Suppressor macrophage treated with lipopolysaccharide for 1 hour (primary cell): ENCODE measurements at regions not wholly inside any gene's neighbourhood (a gene's known extent, or its start where the extent isn't known, plus 50 kb on each side); places are given as distances from the start of the nearest gene placed in this dataset.
"Not testable (repeated sequence)": the region's sequence is repeated elsewhere in the genome, so short reads cannot be mapped to it uniquely, and the experiment has no call there.

ENCODE experiments used
- DNase-seq, 3 donors: peaks; one replicate each; pipeline ENCODE4 v3.0.0-alpha.2; 2020 to 2022

DNA sequence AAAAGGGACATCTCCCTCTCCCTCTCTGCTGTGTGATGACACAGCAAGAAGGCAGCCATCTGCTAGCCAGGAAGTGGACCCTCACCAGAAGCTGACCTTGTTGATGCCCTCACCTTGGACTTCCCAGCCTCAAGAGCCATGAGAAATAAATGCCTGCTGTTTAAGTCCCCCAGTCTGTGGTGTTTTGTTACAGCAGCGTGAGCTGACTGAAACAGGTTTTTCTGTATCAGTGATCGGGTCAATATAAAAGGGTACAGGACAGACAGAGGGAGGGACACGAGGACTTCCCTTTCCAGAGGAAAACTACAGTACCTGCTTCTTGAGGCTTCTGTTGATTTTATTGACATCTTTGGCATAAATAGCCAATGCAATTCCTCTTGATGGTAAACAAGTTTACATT is 510.3 kb upstream of the CHAC2 start:
- DNase-seq = no peak

DNA sequence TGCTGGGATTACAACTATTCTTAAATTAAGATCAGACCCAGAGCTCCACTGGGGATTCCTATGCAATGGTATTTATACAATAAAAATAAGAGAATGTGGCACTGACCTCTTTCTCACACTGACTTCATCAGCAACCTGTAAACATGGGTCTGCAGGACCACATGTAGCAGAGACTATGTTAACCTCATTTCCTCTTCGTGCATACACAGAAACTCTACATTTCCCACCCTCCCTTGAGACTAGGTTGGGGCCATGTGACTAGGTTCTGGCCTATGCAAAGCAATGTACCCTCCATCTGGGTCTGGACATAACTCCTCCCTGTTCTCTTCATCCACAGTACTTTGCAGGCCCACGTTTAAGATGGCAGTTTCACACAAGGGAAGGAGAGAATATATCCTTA is 514.4 kb upstream of the CHAC2 start:
- DNase-seq = no peak

DNA sequence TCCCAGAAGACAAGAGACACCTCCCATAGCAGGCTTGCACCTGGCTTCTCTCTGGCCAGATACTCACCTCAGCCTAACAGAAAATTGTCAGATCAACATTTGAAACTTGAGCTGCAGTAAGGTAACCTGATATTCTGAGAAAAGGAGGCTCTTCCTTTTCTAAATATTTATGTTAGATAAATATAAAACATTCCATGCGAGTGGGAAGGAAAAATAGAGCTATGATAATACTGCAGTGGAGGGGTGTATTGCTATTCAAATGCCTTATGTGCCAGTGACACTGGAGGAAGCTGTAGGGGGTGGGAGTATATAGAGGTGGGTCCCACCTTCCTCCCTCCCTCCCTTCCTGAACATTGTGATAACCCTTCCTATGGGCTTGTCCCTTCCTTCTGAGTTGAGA is 515.5 kb upstream of the CHAC2 start:
- DNase-seq = no peak

DNA sequence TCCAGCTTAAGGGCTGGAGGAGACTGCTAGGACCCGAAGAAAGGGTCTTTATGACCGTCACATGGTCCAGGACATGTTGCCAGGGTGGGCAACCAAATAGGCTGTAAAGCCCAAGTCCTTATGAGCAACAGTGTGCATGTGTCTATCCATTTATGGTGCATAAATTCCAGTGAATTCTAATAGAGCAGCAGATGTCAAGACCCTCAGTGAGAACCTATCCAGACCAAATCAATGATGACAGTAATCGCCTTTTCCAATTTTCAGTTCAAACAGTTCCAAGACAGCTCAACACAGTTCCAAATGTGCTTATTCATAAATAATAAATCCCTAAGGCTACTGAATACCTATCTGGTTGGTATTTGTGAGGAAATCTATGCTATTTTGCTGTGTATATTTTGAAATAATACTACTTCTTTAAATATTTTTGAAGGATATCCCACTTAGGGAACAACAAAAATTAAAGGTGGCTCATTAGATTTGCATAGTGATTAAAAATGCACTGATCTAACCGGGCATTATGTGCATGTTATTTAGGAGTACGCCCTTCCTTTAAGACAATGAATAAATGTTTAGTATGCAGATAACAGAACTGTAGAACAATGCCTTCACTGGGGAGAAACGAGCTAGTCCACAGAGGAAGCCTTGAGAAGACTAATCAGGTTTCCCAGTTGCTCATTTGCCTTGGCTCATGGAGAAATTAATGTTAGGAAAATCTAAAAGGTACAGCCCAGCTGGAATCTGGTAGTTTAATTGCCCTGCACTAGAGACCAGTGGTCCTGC is 519.5 kb upstream of the CHAC2 start:
- no peak for DNase-seq

DNA sequence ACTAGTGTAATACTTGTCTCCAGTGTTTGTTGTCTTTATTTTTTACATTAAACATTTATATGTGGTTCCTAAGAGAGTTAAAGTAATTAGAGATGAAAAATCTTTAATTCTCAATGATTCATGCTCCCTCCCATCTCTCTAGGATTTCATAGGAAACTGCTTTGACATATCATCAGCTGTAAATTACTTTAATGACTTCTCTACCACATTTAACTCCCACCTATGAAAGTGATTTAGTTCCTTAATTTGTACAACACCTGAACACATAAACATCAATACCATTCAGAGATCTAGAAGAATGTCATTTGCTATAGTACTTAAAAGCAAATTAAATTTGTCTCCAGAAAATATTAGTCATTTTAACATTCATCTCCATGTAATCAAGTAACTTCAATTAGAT is 524.2 kb upstream of the CHAC2 start:
- no peak for DNase-seq

DNA sequence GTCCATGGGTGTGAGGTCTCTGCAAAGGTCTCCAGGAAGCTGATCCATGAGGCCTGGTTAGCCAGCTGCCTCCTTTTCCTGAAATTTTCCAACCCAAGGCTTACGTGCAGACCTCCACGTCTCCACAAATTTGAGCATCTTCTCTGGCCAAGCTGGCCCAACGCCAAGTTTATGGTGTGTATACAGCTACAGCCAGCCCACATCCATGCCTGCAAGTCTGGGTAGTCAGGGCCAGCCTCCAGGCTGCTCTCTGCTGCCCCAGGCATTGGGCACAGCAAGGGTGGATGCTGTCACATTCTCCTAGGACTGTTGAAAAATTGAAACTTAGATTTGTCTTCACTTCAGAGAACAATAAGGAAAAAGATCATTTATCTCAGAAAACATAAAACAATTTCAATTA is 525.5 kb upstream of the CHAC2 start:
- no peak for DNase-seq

DNA sequence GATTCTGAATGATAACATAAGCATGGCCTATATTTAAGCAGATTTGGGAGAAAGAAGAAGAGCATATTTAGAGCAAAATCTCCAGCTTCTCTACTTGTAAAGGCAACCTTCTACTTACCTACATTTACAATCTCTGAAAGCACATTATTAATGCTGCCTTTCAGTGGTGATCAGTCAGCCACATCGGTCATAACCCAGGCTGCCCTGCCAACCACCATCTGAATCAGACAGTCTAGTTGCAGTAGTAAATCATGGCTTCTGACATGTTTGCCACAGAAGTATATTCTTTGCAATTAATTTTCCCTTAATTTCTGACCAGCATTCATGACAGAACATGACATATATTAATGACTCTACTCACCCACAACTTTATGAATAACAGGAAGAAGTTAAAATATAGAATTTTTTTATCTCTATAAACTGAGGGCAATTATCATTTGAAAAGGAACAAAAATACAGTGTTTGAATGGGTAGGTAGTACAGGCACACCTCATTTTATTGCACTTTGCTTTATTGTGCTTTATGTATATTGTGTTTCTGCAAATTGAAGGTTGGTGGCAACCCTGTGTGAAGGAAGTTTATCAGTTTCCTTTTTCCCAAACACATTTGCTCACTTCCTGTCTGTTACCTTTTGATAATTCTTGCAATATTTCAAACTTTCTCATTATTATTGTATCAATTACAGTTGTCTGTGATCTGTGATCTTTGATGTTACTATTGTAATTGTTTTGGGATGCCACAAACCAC is 531.6 kb upstream of the CHAC2 start:
- DNase-seq = no peak

DNA sequence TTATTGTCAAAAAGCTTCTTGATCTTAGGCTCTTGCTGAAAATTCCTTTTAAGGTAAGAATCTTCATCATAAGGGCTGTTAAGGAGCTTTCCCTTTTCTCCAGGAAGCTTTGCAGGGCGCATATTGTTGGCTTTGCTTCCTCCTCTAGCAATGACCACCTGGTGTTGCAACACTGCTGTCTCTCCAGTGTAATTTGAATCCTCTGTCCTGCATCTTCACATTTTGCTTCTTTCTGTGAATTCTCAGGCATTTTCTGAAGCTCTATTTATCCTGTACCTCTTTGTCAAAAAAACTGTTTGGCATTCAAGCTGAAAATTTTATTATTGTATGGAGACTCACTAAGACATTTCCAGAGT is 533.1 kb upstream of the CHAC2 start:
- no peak for DNase-seq

DNA sequence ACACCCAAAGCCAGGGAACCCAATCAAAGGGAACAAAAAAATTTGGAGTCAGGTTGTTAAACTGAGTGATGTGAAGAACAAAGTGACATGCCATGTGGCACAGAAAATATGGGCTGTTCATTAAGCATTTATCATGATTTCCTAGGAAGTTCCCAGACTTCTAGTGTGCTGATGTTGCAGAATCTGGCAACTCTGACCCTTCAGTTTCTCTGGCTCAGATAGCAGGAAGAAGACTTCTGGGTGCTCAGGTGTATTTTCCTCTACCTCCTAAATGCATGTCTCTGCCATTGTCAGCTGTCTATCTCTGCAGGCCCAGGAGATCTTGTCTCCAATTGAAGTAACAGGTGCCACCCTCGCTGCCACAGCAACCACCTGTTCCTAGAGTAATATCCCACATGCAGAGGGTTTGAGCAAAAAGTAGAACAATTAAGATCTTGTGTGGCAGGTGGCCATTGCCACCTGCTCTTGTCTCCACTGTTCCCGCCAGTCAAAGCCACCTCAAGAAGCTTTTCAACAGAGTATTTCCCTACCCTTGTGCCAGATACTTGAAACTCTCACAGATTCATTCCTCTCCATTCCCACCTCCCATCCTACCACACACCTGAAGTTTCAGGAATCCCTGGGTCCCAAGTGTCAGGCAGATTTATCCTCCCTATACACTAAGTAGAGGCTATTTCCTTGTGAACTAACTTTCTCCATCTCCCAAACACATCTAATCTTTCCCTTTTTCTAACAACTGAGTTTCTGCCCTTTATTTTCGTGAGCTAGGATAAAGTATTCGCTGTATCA is 533.7 kb upstream of the CHAC2 start:
- no peak for DNase-seq

DNA sequence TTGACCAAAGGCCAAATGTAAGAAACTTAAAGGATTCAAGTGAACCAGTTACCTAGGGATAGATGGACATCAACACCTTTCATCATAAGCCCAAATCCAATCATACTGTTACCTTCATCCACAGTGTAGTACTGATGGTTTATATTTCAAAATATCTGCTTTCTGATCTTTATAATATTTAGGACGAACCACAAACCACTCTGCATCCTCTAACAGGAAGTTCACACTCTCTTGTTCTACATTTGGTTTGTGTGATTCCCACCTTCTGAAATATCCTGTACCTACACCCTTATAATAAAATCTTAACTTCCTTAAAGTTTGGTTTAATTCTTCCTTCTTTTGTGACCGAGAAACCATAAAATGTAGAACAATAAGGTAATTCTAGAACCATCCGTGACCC is 535.7 kb upstream of the CHAC2 start:
- DNase-seq = no peak

DNA sequence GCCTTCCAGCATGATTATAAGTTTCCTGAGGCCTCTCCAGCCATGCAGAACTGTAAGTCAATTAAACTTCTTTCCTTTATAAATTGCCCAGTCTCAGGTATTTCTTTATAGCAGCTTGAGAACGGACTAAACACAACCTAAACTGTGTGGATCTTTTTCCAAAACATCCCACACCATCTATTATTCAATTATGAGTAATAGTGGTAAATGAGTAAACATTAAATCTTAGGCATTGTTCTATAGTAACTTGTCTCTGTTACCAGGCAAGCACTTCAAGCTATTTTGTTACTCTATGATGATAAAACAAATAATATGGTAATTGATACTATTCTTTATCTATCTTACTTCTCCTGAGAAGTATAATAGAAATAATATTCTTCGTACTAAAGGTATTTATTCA is 536.9 kb upstream of the CHAC2 start:
- DNase-seq = no peak

DNA sequence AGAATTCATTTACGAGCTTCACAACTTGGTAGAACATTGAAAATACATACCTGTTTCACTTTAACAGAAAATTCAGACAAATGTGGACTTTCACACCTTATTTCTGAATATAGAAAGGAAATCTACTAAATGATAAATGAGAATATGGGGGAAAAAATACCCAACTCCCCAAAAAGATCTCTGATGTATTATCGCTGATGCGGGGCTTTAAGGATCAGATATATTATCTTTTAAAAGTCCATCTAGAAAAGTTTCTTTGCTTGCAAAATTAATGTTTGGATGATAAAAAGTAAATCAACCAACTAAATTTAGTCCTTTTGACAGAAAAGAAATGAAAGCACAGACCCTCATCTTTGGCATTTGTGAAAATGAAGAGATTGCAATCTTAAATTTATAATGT is 540.1 kb upstream of the CHAC2 start:
- DNase-seq = no peak

DNA sequence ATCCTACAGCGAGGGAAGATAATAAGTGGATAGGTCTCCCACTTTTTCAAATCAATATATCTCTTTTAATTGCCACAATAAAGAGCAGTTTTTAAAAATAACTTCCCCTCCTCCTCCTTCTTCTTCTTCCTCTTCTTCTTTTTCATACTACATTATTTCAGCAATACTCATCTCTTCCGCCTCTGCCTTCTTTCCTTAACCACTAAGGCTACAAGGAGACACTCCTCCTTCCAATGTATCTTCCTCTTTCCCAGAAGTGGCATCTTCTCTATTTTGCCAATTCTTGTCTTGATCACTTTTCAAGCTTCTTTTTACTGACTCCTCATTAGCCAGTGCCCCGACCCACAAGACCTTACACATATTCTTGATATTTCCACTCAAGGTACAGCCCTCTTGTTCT is 546.6 kb upstream of the CHAC2 start:
- DNase-seq = peak in 2 of 3 donors; percentile 33 to 45

DNA sequence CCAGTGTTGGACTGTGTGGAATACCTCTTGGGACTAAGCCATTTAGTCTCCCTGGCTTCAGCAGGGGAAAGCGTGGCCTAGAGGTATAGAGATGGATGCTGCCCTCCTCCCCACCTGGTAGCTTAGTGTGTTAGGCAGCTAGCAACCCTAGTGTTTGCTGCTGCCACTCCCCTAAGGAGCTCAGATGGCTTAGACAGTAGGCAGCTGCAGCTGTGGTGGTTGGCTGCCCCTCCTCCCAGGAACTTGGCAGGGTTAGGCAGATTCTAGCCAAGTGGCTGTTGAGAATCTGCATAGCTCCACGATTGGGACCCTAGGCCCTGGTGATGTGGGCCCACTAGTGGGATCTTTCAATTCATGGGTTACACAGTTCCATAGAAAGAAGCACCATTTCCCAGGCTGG is 550.4 kb upstream of the CHAC2 start:
- no peak for DNase-seq

DNA sequence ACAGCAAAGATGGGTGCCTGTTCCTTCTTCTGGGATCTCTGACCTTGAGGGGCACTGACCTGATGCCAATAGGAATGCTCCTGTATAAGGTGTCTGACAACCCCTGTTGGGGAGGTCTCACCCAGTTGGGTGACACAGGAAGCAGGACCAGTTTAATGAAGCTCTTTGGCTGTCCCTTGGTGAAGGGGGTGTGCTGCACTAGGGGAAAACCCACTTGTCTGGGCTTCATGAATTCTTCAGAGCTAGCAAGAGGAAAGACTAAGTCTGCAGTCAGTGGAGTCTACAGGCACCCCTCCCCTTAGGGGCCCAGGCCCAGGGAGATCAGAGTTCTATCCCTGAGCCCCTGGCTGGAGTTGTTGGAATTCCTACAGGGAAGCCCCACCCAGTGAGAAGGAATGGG is 550.8 kb upstream of the CHAC2 start:
- no peak for DNase-seq

DNA sequence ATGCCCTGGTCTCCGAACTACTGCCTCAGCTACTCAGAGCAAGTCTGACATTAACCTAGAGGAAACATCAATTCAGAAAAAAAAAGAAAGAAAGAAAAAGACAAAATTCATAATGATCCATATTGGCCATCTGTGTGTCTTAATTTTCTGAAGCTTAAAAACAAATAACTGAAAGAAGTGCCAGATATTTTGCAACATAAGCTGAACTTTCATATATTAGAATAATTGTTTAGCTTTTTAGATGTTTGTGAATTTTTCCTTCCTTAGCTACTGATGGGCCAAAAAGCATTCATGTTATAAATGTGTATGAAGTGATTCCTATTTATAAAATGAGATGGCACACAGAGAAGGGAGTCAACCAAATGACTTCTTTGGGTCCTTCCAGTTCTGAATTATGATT is 555.0 kb upstream of the CHAC2 start:
- DNase-seq = no peak

DNA sequence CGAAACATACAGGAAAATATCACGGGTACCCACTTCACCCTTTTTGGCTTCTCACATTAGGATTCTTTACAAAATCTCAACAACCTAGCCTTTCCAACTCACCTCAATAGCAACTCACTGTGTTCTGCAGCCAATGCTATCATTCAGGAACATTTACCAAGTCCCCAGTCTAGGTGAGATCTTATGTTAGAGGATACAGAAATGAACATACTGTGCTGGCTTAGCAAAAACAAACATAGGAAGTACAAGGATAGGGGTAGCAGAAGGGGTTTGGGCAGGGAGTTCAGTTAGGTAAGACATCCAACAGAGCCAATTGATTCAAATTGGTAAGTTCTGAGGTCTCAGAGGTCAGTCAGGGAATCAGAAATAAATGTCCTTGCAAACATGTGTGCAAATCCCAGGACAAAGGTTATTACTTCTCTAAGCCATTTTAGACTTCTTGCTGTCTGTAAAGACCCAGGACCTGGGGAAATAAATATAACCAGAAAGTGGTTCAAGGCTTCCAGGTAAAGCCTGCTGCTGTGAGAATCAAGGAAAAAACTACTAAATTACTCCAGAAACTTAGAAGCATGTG is 556.3 kb upstream of the CHAC2 start:
- no peak for DNase-seq

DNA sequence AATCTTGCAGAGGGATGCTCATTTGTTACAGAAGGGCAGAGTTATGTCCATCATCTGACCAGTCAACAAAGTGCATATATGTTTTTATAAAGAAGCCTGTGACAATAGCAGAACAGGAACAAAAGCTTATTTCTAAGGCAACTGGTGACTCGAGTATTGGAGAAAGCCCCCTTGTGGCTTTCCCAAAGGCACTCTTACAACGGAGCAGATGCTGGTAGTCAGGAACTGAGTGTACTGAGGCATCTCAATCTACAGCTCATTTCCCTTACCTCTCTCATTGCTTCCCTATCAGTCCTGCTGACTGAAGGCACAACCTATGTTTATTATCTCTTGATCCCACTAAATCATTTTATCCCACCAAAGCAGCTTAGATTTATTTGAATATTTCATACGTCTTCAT is 557.1 kb upstream of the CHAC2 start:
- DNase-seq = no peak

DNA sequence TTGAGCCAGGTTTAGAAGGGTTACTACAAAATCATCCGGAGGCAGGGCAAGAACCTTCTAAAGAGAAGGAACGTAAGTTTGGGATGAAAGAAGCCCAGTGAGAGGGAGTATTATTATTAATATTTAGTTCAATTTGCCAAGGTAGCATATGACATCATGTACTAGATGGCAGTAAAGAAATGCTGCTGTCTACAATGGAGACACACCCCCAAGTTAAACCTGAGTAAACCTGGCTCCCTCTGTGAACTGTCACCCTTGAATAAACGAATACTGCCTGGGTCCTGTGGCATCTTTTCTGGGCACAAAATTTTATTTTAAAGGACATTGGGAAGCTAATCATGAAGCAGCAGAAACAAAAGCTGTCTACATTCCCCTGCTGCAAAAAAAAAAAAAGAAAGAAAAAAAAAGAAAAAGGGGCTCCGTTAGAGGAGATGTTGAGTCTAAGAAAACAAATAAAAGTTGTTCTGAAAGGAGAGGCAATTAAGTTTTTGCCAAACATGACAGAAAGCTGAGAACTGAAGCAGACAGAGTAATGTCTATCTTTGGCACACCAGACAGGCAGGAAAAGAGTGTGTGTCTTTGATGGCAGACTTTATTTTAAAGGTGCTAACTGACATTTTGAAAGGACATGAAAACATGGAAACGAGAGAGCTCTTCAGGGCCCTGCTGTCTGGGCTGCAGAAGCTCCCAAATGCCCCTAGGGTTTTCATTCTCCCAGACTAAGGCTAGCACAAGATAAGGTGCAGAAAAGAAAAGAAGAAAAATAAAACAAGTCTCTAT is 557.7 kb upstream of the CHAC2 start:
- DNase-seq = no peak

DNA sequence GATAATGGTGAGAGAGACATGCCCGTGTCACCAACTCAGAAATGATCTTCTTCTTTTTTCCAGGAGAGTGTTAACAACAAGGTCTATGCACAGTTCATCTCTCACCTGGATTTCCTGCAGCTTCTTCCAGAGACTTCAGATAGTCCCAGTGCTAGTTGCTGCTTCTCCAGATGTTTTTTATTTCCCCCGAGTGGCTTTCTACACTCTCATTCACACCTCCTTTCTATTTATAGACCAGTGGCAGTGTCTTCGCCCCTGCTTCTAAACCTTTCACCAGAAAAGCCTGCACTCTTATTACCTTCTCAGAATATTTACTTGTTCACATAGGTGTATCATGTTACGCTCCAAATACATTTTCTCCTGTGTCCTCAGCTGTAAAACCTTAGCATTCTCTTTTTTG is 558.8 kb upstream of the CHAC2 start:
- DNase-seq = no peak

DNA sequence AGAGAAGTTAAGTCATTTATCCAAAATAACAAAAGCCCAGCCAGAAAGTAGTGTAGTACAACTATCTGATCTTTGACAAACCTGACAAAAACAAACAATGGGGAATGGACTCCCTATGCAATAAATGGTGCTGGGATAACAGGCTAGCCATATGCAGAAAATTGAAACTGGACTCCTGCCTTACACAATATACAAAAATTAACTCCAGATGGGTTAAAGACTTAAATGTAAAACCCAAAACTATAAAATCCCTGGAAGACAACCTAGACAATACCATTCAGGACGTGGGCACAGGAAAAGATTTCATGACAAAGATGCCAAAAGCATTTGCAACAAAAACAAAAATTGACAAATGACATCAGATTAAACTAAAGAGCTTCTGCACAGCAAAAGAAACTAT is 561.4 kb upstream of the CHAC2 start:
- DNase-seq = not testable (repeated sequence)

DNA sequence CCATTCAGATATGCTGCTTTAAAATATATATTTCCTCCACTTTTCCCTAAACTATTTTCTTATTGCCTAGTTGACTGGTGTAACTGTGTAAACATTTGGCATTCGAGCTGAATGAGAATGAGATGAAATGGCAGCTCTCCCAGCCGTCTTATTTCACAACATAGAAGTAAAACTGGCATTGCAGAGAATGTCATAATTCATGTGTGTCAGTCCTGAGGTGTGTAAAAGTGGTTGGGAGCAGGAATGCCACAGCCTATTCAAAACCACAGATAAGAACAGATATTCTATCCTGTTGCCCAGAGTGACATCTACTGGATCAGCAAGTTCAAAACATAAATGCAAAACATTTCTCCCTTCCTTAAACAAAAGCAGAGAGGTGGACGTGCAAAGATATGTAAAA is 565.5 kb upstream of the CHAC2 start:
- DNase-seq = no peak

DNA sequence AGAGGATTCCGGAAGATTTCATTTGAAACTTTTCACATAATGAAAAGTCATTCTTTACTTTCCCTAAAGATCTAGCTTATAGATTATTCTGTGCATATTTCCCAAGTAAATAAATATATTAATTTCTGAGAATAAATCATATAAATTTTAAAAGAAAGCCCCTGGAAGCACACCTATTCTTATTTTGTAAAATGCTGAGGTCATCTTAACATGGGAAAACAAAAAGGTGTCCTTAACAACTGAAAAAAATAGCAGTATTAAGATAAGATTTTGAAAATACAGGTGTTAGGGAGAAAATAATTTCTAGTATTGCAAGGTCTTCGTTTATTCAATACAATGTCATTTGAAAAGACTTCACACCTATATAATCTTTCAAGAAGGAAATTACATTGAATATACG is 567.5 kb upstream of the CHAC2 start:
- no peak for DNase-seq
